Superior temporal gyrus (tissue), 1 donor: ENCODE measurements at regions not wholly inside any gene's neighbourhood (a gene's known extent, or its start where the extent isn't known, plus 50 kb on each side); places are given as distances from the start of the nearest gene placed in this dataset.

Experiments used
- DNase-seq: peaks from one replicate; pipeline ENCODE4 v3.0.0-alpha.2; 2016; ENCODE audit errors: extremely low spot score

DNA sequence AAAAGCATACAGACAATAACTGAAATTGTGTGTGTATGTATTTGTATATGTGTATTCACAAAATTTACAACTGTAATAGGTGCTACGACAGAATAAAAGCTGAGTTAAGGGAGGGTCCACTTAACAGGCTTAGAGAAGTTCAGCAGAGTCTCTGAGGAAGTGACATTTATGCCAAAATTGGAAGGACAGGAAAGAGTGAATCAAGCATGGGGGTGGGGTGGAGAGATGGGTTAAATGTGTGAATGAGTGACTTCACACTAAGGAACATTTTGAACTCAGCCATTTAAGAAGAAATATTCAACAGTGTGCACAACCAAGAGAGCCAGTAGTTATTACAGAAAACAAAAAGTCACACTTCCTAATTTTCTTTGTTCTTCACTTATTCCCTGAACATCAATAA is 53.8 kb upstream of the RGS1 start:
- DNase-seq, result no peak

GRCh38 chr1:192522673-192523072 is 52.9 kb upstream of the RGS1 start:
- DNase-seq, result no peak

- DNase-seq, result no peak
These were observed 51.4 kb upstream of the RGS1 start for GRCh38 chr1:192524223-192524622.
